Endothelial cell of umbilical vein (primary cell): ENCODE measurements at regions not wholly inside any gene's neighbourhood (a gene's known extent, or its start where the extent isn't known, plus 50 kb on each side); places are given as distances from the start of the nearest gene placed in this dataset.

ENCODE experiments used
- CTCF ChIP-seq, 2 donors: IDR thresholded peaks; 1 replicate in 1 of 2; 2 replicates in 1 of 2; pipeline ENCODE4 v1.5.1; 2011; ENCODE audit warnings: low read length in 2 of 2, mild to moderate bottlenecking in 2 of 2, moderate library complexity in 2 of 2, control low read depth in 1 of 2, inconsistent platforms in 1 of 2, low read depth in 1 of 2; ENCODE audit not compliant: insufficient read depth in 1 of 2; ENCODE audit errors: extremely low read depth in 1 of 2
- EZH2 ChIP-seq: IDR thresholded peaks from 2 replicates; pipeline ENCODE4 v1.6.1; 2012; ENCODE audit warnings: borderline replicate concordance, low read depth, mild to moderate bottlenecking, moderate library complexity, low read length, inconsistent platforms; ENCODE audit not compliant: severe bottlenecking
- JUN ChIP-seq: IDR thresholded peaks from 2 replicates; pipeline ENCODE4 v1.6.1; 2011; ENCODE audit warnings: borderline replicate concordance, low read depth; ENCODE audit not compliant: insufficient read length, insufficient read depth
- POLR2A ChIP-seq: IDR thresholded peaks from 2 replicates; pipeline ENCODE4 v1.6.1; 2012; ENCODE audit warnings: low read depth, mild to moderate bottlenecking, control low read depth, low read length
- POLR2AphosphoS5 ChIP-seq: IDR thresholded peaks from 2 replicates; pipeline ENCODE4 v1.6.1; 2012; ENCODE audit warnings: low read depth, mild to moderate bottlenecking, control low read depth, low read length, moderate library complexity; ENCODE audit not compliant: insufficient read depth

DNA sequence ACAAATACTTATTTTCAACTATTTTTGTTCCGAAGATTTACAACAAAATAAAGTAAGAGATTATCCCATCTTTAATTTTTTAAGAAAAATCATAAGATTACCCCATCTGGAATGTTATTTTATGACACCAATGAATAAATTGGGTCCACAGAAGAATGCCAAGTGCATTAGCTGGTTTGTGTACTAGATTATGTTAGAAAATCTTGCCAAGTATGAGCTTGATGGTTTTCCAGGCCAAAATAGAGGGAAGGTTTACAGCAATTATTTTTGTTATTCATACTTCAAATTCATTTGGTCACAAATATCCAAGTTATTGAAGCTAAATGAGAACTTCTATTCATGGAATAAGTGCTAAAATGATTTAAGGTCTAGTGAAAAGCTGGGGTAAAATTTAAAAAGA is 109.4 kb upstream of the DMRTA1 start:
- no peak for TF ChIP-seq CTCF (IDR thresholded peaks at IDR 0.05; ENCODE audit: extremely low read depth in 1 of 2, insufficient read depth in 1 of 2, low read depth in 1 of 2, low read length in 2 of 2)
- TF ChIP-seq EZH2, result no peak
- no peak for TF ChIP-seq POLR2AphosphoS5
- no peak for TF ChIP-seq POLR2A
- no peak for TF ChIP-seq JUN
